PC-3 (cell line): ENCODE measurements at regions not wholly inside any gene's neighbourhood (a gene's known extent, or its start where the extent isn't known, plus 50 kb on each side); places are given as distances from the start of the nearest gene placed in this dataset.

Experiments
- ATAC-seq: fragments of 200-7000 bp; cut with Tn5 transposase; 2 replicates; pipeline ENCODE4 v1.9.1; 2020; ENCODE audit warnings: mild to moderate bottlenecking, moderate library complexity
- BruUV-seq: library from RNA; stranded (reverse); fragments of 400-500 nt; replicated peaks from 2 replicates; lab custom pipeline; 2021; lab: Mats Ljungman, UMichigan
- CTCF ChIA-PET: fragments of 300-600 bp; sonication (Branson Sonifier 250); formaldehyde crosslinking; loops from one replicate; lab custom pipeline; 2022; ENCODE audit warnings: antibody characterized with exemption; lab: Charles Lee
- POLR2A ChIA-PET: fragments of 300-600 bp; sonication (Branson Sonifier 250); formaldehyde crosslinking; loops from one replicate; lab custom pipeline; 2022; ENCODE audit warnings: antibody characterized with exemption; ENCODE audit not compliant: unreplicated experiment; lab: Charles Lee
- DNase-seq: peaks from one replicate; pipeline ENCODE4 v3.0.0-alpha.2; 2015
- H2AFZ ChIP-seq: fragments of 300-600 bp; sonication (generic); 2 replicates; pipeline ENCODE4 v1.6.0; 2016; ENCODE audit warnings: antibody characterized with exemption, low read length
- H3F3A ChIP-seq: fragments of 300-600 bp; sonication (generic); one replicate; pipeline ENCODE4 v1.6.0; 2017; ENCODE audit warnings: antibody characterized with exemption, low read length, control low read depth, mild to moderate bottlenecking; ENCODE audit not compliant: unreplicated experiment
- H3K27ac ChIP-seq: fragments of 300-600 bp; sonication (generic); 2 replicates; pipeline ENCODE4 v1.5.1; 2016; ENCODE audit warnings: mild to moderate bottlenecking, low read length
- H3K27me3 ChIP-seq: fragments of 300-600 bp; sonication (generic); 2 replicates; pipeline ENCODE4 v1.6.1; 2016; ENCODE audit warnings: low read length, mixed read lengths
- H3K36me3 ChIP-seq: fragments of 300-600 bp; sonication (generic); 2 replicates; pipeline ENCODE4 v1.6.1; 2016; ENCODE audit warnings: low read depth, mixed run types, low read length, mixed read lengths
- H3K4me1 ChIP-seq: fragments of 300-600 bp; sonication (generic); 2 replicates; pipeline ENCODE4 v1.5.1; 2016; ENCODE audit warnings: low read length; ENCODE audit not compliant: insufficient read depth
- H3K4me2 ChIP-seq: fragments of 300-600 bp; sonication (generic); 2 replicates; pipeline ENCODE4 v1.6.0; 2016; ENCODE audit warnings: low read length
- H3K4me3 ChIP-seq: fragments of 300-600 bp; sonication (generic); 2 replicates; pipeline ENCODE4 v1.5.1; 2016; ENCODE audit warnings: mild to moderate bottlenecking, low read length, mixed read lengths
- H3K79me2 ChIP-seq: fragments of 300-600 bp; sonication (generic); 2 replicates; pipeline ENCODE4 v1.6.1; 2017; ENCODE audit warnings: low read length, mixed read lengths
- H3K9ac ChIP-seq: fragments of 300-600 bp; sonication (generic); 2 replicates; pipeline ENCODE4 v1.6.0; 2016; ENCODE audit warnings: mild to moderate bottlenecking, low read length
- H3K9me2 ChIP-seq: fragments of 300-600 bp; sonication (generic); replicated peaks from 2 replicates; pipeline ENCODE4 v1.6.1; 2016; ENCODE audit warnings: mixed run types, low read length, mixed read lengths
- H3K9me3 ChIP-seq: fragments of 300-600 bp; sonication (generic); 2 replicates; pipeline ENCODE4 v1.6.1; 2016; ENCODE audit warnings: low read length, mixed read lengths
- H4K20me1 ChIP-seq: fragments of 300-600 bp; sonication (generic); 2 replicates; pipeline ENCODE4 v1.6.1; 2016; ENCODE audit warnings: low read length, mixed read lengths
- CTCF ChIP-seq: fragments of 300-600 bp; sonication (generic); conservative IDR thresholded peaks from 2 replicates; pipeline ENCODE4 v1.5.1; 2017; ENCODE audit warnings: antibody characterized with exemption, low read depth, mild to moderate bottlenecking, low read length
- EZH2 ChIP-seq: fragments of 300-600 bp; sonication (generic); IDR thresholded peaks from one replicate; pipeline ENCODE4 v1.6.1; 2017; ENCODE audit warnings: antibody characterized with exemption, mild to moderate bottlenecking, low read length; ENCODE audit not compliant: unreplicated experiment
- EZH2phosphoT487 ChIP-seq: fragments of 300-600 bp; sonication (generic); IDR thresholded peaks from 2 replicates; pipeline ENCODE4 v1.6.1; 2018; ENCODE audit warnings: mild to moderate bottlenecking, antibody characterized with exemption, low read length, borderline replicate concordance
- intact Hi-C: fragments of 100-400 bp; cut with micrococcal nuclease; formaldehyde crosslinking; loops from 2 replicates; pipeline ENCODE4 v1.9.0; 2023

- Histone ChIP-seq H3K9ac (no peak overlapping the region), H3K4me3 (no peak overlapping the region), H3K79me2 (no peaks in the 10 kb centered on the region), H3K27me3 (peaks cover 36% of the 10 kb centered on the region), H3K36me3 (no peaks in the 10 kb centered on the region), H3F3A (no peaks in the 10 kb centered on the region), H3K9me3 (no peaks in the 10 kb centered on the region), H3K27ac (no peak overlapping the region), H3K9me2 (no peaks in the 10 kb centered on the region), H2AFZ (no peak overlapping the region), H3K4me1 (no peaks in the 10 kb centered on the region), H3K4me2 (no peak overlapping the region), H4K20me1 (no peaks in the 10 kb centered on the region)
- TF ChIP-seq CTCF (no peak), EZH2 (no peak), EZH2phosphoT487 (no peak)
- DNase-seq (peak; percentile 58), ATAC-seq (no peak; the same call in 1 of the 2 replicates)
- POLR2A ChIA-PET: no interaction called here
- no TSS peak for BruUV-seq
- intact Hi-C loops: no loop called here
- CTCF ChIA-PET: no interaction called here
Observed at GRCh38 chr15:29461877-29462276, 192.3 kb upstream of the NSMCE3 start.

GRCh38 chr15:29458361-29458760 lies 188.7 kb upstream of the NSMCE3 start:
- no peak for DNase-seq
- Histone ChIP-seq H3K27ac (no peak overlapping the region), H3K9me3 (no peaks in the 10 kb centered on the region), H3K4me2 (no peak overlapping the region), H3K36me3 (no peaks in the 10 kb centered on the region), H3K27me3 (peaks cover 22% of the 10 kb centered on the region), H3K9me2 (no peaks in the 10 kb centered on the region), H2AFZ (no peak overlapping the region), H3K79me2 (no peaks in the 10 kb centered on the region), H3K9ac (no peak overlapping the region), H4K20me1 (no peaks in the 10 kb centered on the region), H3K4me3 (no peak overlapping the region), H3K4me1 (peaks cover 3% of the 10 kb centered on the region; the same call in 1 of the 2 replicates), H3F3A (no peaks in the 10 kb centered on the region)
- intact Hi-C loops: loop anchor here (10.0 kb wide), 1 partner anchor 106 kb away; no protein-coding TSS in a partner anchor
- ATAC-seq: no peak
- CTCF ChIA-PET: no interaction called here
- BruUV-seq: no TSS peak
- POLR2A ChIA-PET: no interaction called here
- no peak for TF ChIP-seq EZH2phosphoT487
- no peak for TF ChIP-seq EZH2
- no peak for TF ChIP-seq CTCF

- intact Hi-C loops: loop anchor here (10.0 kb wide), 1 partner anchor 107 kb away; no protein-coding TSS in a partner anchor
- POLR2A ChIA-PET: no interaction called here
- no peaks in the 10 kb centered on the region for H3K79me2 ChIP-seq
Observed at GRCh38 chr15:29457729-29458128, 188.1 kb upstream of the NSMCE3 start.

More at GRCh38 chr15:29457729-29458128, 188.1 kb upstream of the NSMCE3 start:
- Histone ChIP-seq H4K20me1 (no peaks in the 10 kb centered on the region), H3K9ac (no peak overlapping the region), H3K9me2 (no peaks in the 10 kb centered on the region), H3K9me3 (no peaks in the 10 kb centered on the region), H3K4me2 (no peak overlapping the region), H3K27me3 (peaks cover 18% of the 10 kb centered on the region), H3F3A (no peaks in the 10 kb centered on the region), H3K27ac (no peak overlapping the region), H2AFZ (no peak overlapping the region), H3K4me1 (peaks cover 10% of the 10 kb centered on the region), H3K4me3 (no peak overlapping the region), H3K36me3 (no peaks in the 10 kb centered on the region)
- CTCF ChIA-PET: no interaction called here
- TF ChIP-seq EZH2phosphoT487 (no peak), CTCF (no peak)
- no peak for ATAC-seq
- DNase-seq: no peak
- no TSS peak for BruUV-seq
